IMR-90 (cell line): ENCODE measurements at regions not wholly inside any gene's neighbourhood (a gene's known extent, or its start where the extent isn't known, plus 50 kb on each side); places are given as distances from the start of the nearest gene placed in this dataset.

Experiments used
- ATAC-seq: fragments of 200-7000 bp; cut with Tn5 transposase; 2 replicates; pipeline ENCODE4 v1.9.1; 2020; ENCODE audit warnings: low read depth, mild to moderate bottlenecking, moderate library complexity
- BruUV-seq: library from RNA; stranded (reverse); fragments of 400-500 nt; replicated peaks from 2 replicates; lab custom pipeline; 2021; lab: Mats Ljungman, UMichigan
- CTCF ChIA-PET: fragments of 300-600 bp; formaldehyde crosslinking; extraction: SDS; loops from one replicate; lab custom pipeline; 2021; ENCODE audit warnings: antibody characterized with exemption; lab: Yijun Ruan, JAX
- POLR2A ChIA-PET: fragments of 300-600 bp; sonication (Branson Sonifier 250); formaldehyde crosslinking; loops from one replicate; lab custom pipeline; 2022; ENCODE audit warnings: antibody characterized with exemption; ENCODE audit not compliant: unreplicated experiment; lab: Charles Lee
- DNase-seq: peaks from one replicate; pipeline ENCODE4 v3.0.0; 2013
- H2AFZ ChIP-seq: replicated peaks from 2 replicates; pipeline ENCODE3; 2013; ENCODE audit warnings: low read length, mild to moderate bottlenecking; ENCODE audit not compliant: poor library complexity
- H2AK5ac ChIP-seq: 2 replicates; pipeline ENCODE4 v1.6.1; 2013; ENCODE audit warnings: low read depth, low read length, inconsistent platforms
- H2AK9ac ChIP-seq: replicated peaks from 2 replicates; pipeline ENCODE3; 2013; ENCODE audit warnings: mild to moderate bottlenecking, low read depth, low read length, moderate library complexity; ENCODE audit not compliant: poor library complexity
- H2BK120ac ChIP-seq: 2 replicates; pipeline ENCODE4 v1.6.1; 2013; ENCODE audit warnings: low read depth, low read length, inconsistent platforms
- H2BK15ac ChIP-seq: 3 replicates; pipeline ENCODE4 v1.6.1; 2013; ENCODE audit warnings: low read depth, low read length, inconsistent platforms
- H2BK20ac ChIP-seq: 2 replicates; pipeline ENCODE4 v1.6.1; 2013; ENCODE audit warnings: low read depth, mild to moderate bottlenecking, inconsistent platforms, low read length, moderate library complexity
- H2BK5ac ChIP-seq: 2 replicates; pipeline ENCODE4 v1.6.1; 2013; ENCODE audit warnings: mild to moderate bottlenecking, low read depth, low read length, inconsistent platforms; ENCODE audit not compliant: poor library complexity, severe bottlenecking
- H3K14ac ChIP-seq: replicated peaks from 2 replicates; pipeline ENCODE4 v1.6.1; 2013; ENCODE audit warnings: low read depth, low read length, inconsistent platforms
- H3K18ac ChIP-seq: 2 replicates; pipeline ENCODE4 v1.6.1; 2013; ENCODE audit warnings: low read depth, low read length, control low read depth
- H3K23ac ChIP-seq: 2 replicates; pipeline ENCODE4 v1.6.1; 2013; ENCODE audit warnings: low read depth, low read length, inconsistent platforms
- H3K27ac ChIP-seq: 2 replicates; pipeline ENCODE4 v1.5.1; 2013; ENCODE audit warnings: mild to moderate bottlenecking, control low read depth, low read length; ENCODE audit not compliant: insufficient read depth
- H3K27me3 ChIP-seq: 2 replicates; pipeline ENCODE4 v1.6.1; 2013; ENCODE audit warnings: low read length; ENCODE audit not compliant: control insufficient read depth, insufficient read depth
- H3K36me3 ChIP-seq: 2 replicates; pipeline ENCODE4 v1.6.1; 2013; ENCODE audit warnings: low read length, mixed read lengths; ENCODE audit not compliant: control insufficient read depth, insufficient read depth
- H3K4ac ChIP-seq: 2 replicates; pipeline ENCODE4 v1.6.1; 2013; ENCODE audit warnings: low read depth, low read length, inconsistent platforms
- H3K4me1 ChIP-seq: 2 replicates; pipeline ENCODE4 v1.6.1; 2013; ENCODE audit warnings: low read length, mixed read lengths; ENCODE audit not compliant: control insufficient read depth, insufficient read depth
- H3K4me2 ChIP-seq: 2 replicates; pipeline ENCODE4 v1.6.1; 2013; ENCODE audit warnings: low read depth, mild to moderate bottlenecking, control low read depth, low read length, moderate library complexity
- H3K4me3 ChIP-seq: 2 replicates; pipeline ENCODE4 v1.5.1; 2013; ENCODE audit warnings: low read depth, mild to moderate bottlenecking, control low read depth, low read length, moderate library complexity; ENCODE audit not compliant: insufficient read depth
- H3K56ac ChIP-seq: 2 replicates; pipeline ENCODE4 v1.6.1; 2013; ENCODE audit warnings: low read length, inconsistent platforms; ENCODE audit not compliant: insufficient read depth; ENCODE audit errors: extremely low read depth
- H3K79me1 ChIP-seq, 2 experiments: 2 replicates each; pipeline ENCODE4 v1.6.1; 2013; ENCODE audit warnings: low read length in 2 of 2, inconsistent platforms in 1 of 2, low read depth in 1 of 2
- H3K9ac ChIP-seq: 2 replicates; pipeline ENCODE4 v1.6.1; 2013; ENCODE audit warnings: low read depth, low read length, control low read depth
- H3K9me1 ChIP-seq: 2 replicates; pipeline ENCODE4 v1.6.1; 2013; ENCODE audit warnings: low read length, inconsistent platforms; ENCODE audit not compliant: insufficient read depth
- H3K9me3 ChIP-seq: 2 replicates; pipeline ENCODE4 v1.6.1; 2013; ENCODE audit warnings: low read length; ENCODE audit not compliant: control insufficient read depth, insufficient read depth
- H4K20me1 ChIP-seq: 2 replicates; pipeline ENCODE4 v1.6.1; 2013; ENCODE audit warnings: low read length, inconsistent platforms; ENCODE audit not compliant: insufficient read depth
- H4K5ac ChIP-seq: 2 replicates; pipeline ENCODE4 v1.6.1; 2013; ENCODE audit warnings: mild to moderate bottlenecking, low read depth, low read length, control low read depth
- H4K8ac ChIP-seq, 2 experiments: 2 replicates each; pipeline ENCODE4 v1.6.1; 2013; ENCODE audit warnings: low read depth in 2 of 2, low read length in 2 of 2, control low read depth in 1 of 2, inconsistent platforms in 1 of 2
- H4K91ac ChIP-seq: 2 replicates; pipeline ENCODE4 v1.6.1; 2013; ENCODE audit warnings: low read depth, low read length, inconsistent platforms; ENCODE audit not compliant: insufficient read depth
- BHLHE40 ChIP-seq: fragments of 150-350 bp; IDR thresholded peaks from 2 replicates; pipeline ENCODE4 v1.6.1; 2016; ENCODE audit warnings: mild to moderate bottlenecking, low read depth, low read length
- CHD1 ChIP-seq: IDR thresholded peaks from 2 replicates; pipeline ENCODE4 v1.6.1; 2012; ENCODE audit warnings: low read depth, low read length, improper control_type of control experiment
- CTCF ChIP-seq: conservative IDR thresholded peaks from 2 replicates; pipeline ENCODE4 v1.5.1; 2012; ENCODE audit warnings: mild to moderate bottlenecking, low read depth, low read length, improper control_type of control experiment
- MAFK ChIP-seq: IDR thresholded peaks from 2 replicates; pipeline ENCODE4 v1.6.1; 2012; ENCODE audit warnings: low read depth, low read length, improper control_type of control experiment
- dilution Hi-C: fragments of 300-500 bp; cut with HindIII; formaldehyde crosslinking; loops from one replicate; pipeline ENCODE4 v1.14.3; 2018; ENCODE audit warnings: low sequenced_read_pairs; ENCODE audit not compliant: unreplicated experiment
- in situ Hi-C: fragments of 300-500 bp; cut with MboI; formaldehyde crosslinking; loops from 3 replicates; pipeline ENCODE4 v1.14.3; 2019; ENCODE audit warnings: low sequenced_read_pairs, inconsistent platforms, mixed read lengths
- intact Hi-C: fragments of 100-400 bp; cut with micrococcal nuclease; formaldehyde crosslinking; loops from 2 replicates; pipeline ENCODE4 v1.10.0; 2022

- no peak overlapping the region for H3K9ac ChIP-seq
- no peak overlapping the region for H3K4ac ChIP-seq
- no peak overlapping the region for H3K56ac ChIP-seq
- no peak overlapping the region for H3K4me3 ChIP-seq
- H2BK5ac ChIP-seq, result no peak overlapping the region
- H3K14ac ChIP-seq, result no peak overlapping the region
- POLR2A ChIA-PET, result no interaction called here
- H4K20me1 ChIP-seq, result no peaks in the 10 kb centered on the region
- no peaks in the 10 kb centered on the region for H3K9me1 ChIP-seq
- no peak overlapping the region for H2AK5ac ChIP-seq
- dilution Hi-C loops (no loop called here), intact Hi-C loops (no loop called here), in situ Hi-C loops (no loop called here)
- H2BK120ac ChIP-seq, result no peak overlapping the region
- no peak overlapping the region for H4K8ac ChIP-seq
- no peaks in the 10 kb centered on the region for H3K4me1 ChIP-seq
- no peak overlapping the region for H4K91ac ChIP-seq
- H3K27me3 ChIP-seq, result no peaks in the 10 kb centered on the region
- H3K36me3 ChIP-seq, result no peaks in the 10 kb centered on the region
- no peak overlapping the region for H2BK20ac ChIP-seq
- no peak overlapping the region for H3K27ac ChIP-seq
- TF ChIP-seq CTCF, result no peak
- TF ChIP-seq MAFK, result no peak
- TF ChIP-seq CHD1, result no peak
- no peak for TF ChIP-seq BHLHE40
- no peak overlapping the region for H3K18ac ChIP-seq
- H3K23ac ChIP-seq, result no peak overlapping the region
- H2AK9ac ChIP-seq, result no peak overlapping the region
- ATAC-seq (no peak), DNase-seq (no peak)
- no peak overlapping the region for H4K5ac ChIP-seq
- H3K79me1 ChIP-seq, result no peaks in the 10 kb centered on the region
- no peak overlapping the region for H2AFZ ChIP-seq
- 0 out of 2 replicates have a peak, but pooled peaks cover 2% of the 10 kb centered on the region for H3K9me3 ChIP-seq
- no TSS peak for BruUV-seq
- H2BK15ac ChIP-seq, result no peak overlapping the region
- CTCF ChIA-PET, result no interaction called here
- no peak overlapping the region for H3K4me2 ChIP-seq
Observed at GRCh38 chr11:38577769-38578168, 1979.7 kb upstream of the RAG2 start.
